HFFc6 (cell line): ENCODE measurements at regions not wholly inside any gene's neighbourhood (a gene's known extent, or its start where the extent isn't known, plus 50 kb on each side); places are given as distances from the start of the nearest gene placed in this dataset.

ENCODE experiments used
- DNase-seq: peaks from one replicate; pipeline ENCODE4 v3.0.0-alpha.2; 2018
- H3K27ac Mint-ChIP-seq: 2 replicates; pipeline ENCODE4 v1.8.0; 2020; ENCODE audit warnings: mild to moderate bottlenecking, mixed read lengths
- H3K27me3 Mint-ChIP-seq: 2 replicates; pipeline ENCODE4 v1.8.0; 2021; ENCODE audit warnings: mild to moderate bottlenecking, moderate library complexity, mixed read lengths; ENCODE audit not compliant: insufficient read depth
- H3K36me3 Mint-ChIP-seq: 2 replicates; pipeline ENCODE4 v1.8.0; 2021; ENCODE audit warnings: low read depth, mixed read lengths
- H3K4me1 Mint-ChIP-seq: 2 replicates; pipeline ENCODE4 v1.8.0; 2020; ENCODE audit warnings: low read depth, mixed read lengths
- H3K4me3 Mint-ChIP-seq: 2 replicates; pipeline ENCODE4 v1.8.0; 2020; ENCODE audit warnings: mild to moderate bottlenecking, moderate library complexity, mixed read lengths
- H3K9me3 Mint-ChIP-seq: 2 replicates; pipeline ENCODE4 v1.8.0; 2020; ENCODE audit warnings: mild to moderate bottlenecking, mixed read lengths
- CTCF ChIP-seq: fragments of 200-600 bp; sonication (generic); IDR thresholded peaks from 2 replicates; pipeline ENCODE4 v1.5.0; 2021; ENCODE audit warnings: antibody characterized with exemption, mild to moderate bottlenecking

- TF ChIP-seq CTCF, result no peak
- H3K27me3 Mint-ChIP-seq, result no peaks in the 10 kb centered on the region
- H3K27ac Mint-ChIP-seq, result no peak overlapping the region
- no peak overlapping the region for H3K4me3 Mint-ChIP-seq
- no peaks in the 10 kb centered on the region for H3K4me1 Mint-ChIP-seq
- no peak for DNase-seq
- peaks cover 45% of the 10 kb centered on the region for H3K9me3 Mint-ChIP-seq
- no peaks in the 10 kb centered on the region for H3K36me3 Mint-ChIP-seq
Observed at GRCh38 chr13:72043366-72043765, 176.4 kb upstream of the DACH1 start.

- Mint-ChIP-seq H3K27ac (no peak overlapping the region), H3K4me3 (no peak overlapping the region), H3K9me3 (peaks cover 61% of the 10 kb centered on the region), H3K27me3 (no peaks in the 10 kb centered on the region), H3K36me3 (no peaks in the 10 kb centered on the region), H3K4me1 (no peaks in the 10 kb centered on the region)
- TF ChIP-seq CTCF, result no peak
- no peak for DNase-seq
Observed at GRCh38 chr13:72041165-72041564, 174.2 kb upstream of the DACH1 start.

- no peak overlapping the region for H3K4me3 Mint-ChIP-seq
- H3K9me3 Mint-ChIP-seq, result peaks cover 57% of the 10 kb centered on the region
- no peaks in the 10 kb centered on the region for H3K36me3 Mint-ChIP-seq
- H3K4me1 Mint-ChIP-seq, result no peaks in the 10 kb centered on the region
- no peak for DNase-seq
- H3K27me3 Mint-ChIP-seq, result no peaks in the 10 kb centered on the region
- no peak for TF ChIP-seq CTCF
- no peak overlapping the region for H3K27ac Mint-ChIP-seq
Observed at GRCh38 chr13:72039126-72039525, 172.1 kb upstream of the DACH1 start.

GRCh38 chr13:72029981-72030380, 163.0 kb upstream of the DACH1 start:
- Mint-ChIP-seq H3K27ac (no peak overlapping the region), H3K36me3 (no peaks in the 10 kb centered on the region)
- DNase-seq, result no peak

GRCh38 chr13:72025836-72026235, 158.8 kb upstream of the DACH1 start:
- H3K27me3 Mint-ChIP-seq, result no peaks in the 10 kb centered on the region
- H3K4me1 Mint-ChIP-seq, result no peaks in the 10 kb centered on the region
- DNase-seq, result no peak
- H3K27ac Mint-ChIP-seq, result no peak overlapping the region
- no peak for TF ChIP-seq CTCF
- no peaks in the 10 kb centered on the region for H3K36me3 Mint-ChIP-seq
- peaks cover 24% of the 10 kb centered on the region for H3K9me3 Mint-ChIP-seq
- no peak overlapping the region for H3K4me3 Mint-ChIP-seq

More at GRCh38 chr13:72029981-72030380, 163.0 kb upstream of the DACH1 start:
- no peak for TF ChIP-seq CTCF
- H3K9me3 Mint-ChIP-seq, result peaks cover 35% of the 10 kb centered on the region
- no peaks in the 10 kb centered on the region for H3K4me1 Mint-ChIP-seq
- no peak overlapping the region for H3K4me3 Mint-ChIP-seq
- H3K27me3 Mint-ChIP-seq, result no peaks in the 10 kb centered on the region

- no peak for DNase-seq
- H3K27me3 Mint-ChIP-seq, result no peaks in the 10 kb centered on the region
- peaks cover 33% of the 10 kb centered on the region for H3K9me3 Mint-ChIP-seq
- H3K36me3 Mint-ChIP-seq, result no peaks in the 10 kb centered on the region
- no peak for TF ChIP-seq CTCF
- H3K4me1 Mint-ChIP-seq, result no peaks in the 10 kb centered on the region
- H3K27ac Mint-ChIP-seq, result no peak overlapping the region
- no peak overlapping the region for H3K4me3 Mint-ChIP-seq
Observed at GRCh38 chr13:72023895-72024294, 156.9 kb upstream of the DACH1 start.
